ENCODE measurements at regions not wholly inside any gene's neighbourhood (a gene's known extent, or its start where the extent isn't known, plus 50 kb on each side); places are given as distances from the start of the nearest gene placed in this dataset.

- TF ChIP-seq CTCF (IDR thresholded peaks at IDR 0.05; ENCODE audit: insufficient read depth, low read length) (no peak), REST (IDR thresholded peaks at IDR 0.05; ENCODE audit: insufficient replicate concordance, low read depth) (no peak), GABPA (IDR thresholded peaks at IDR 0.05; ENCODE audit: low read depth) (no peak), POLR2AphosphoS5 (IDR thresholded peaks at IDR 0.05; ENCODE audit: low read depth) (no peak), SPI1 (IDR thresholded peaks at IDR 0.05; ENCODE audit: borderline replicate concordance, low read depth) (no peak)
Measured at GRCh38 chr20:60913298-60913697, 338.8 kb upstream of the CDH4 start.

Measured in HL-60 (cell line).